ENCODE measurements at regions not wholly inside any gene's neighbourhood (a gene's known extent, or its start where the extent isn't known, plus 50 kb on each side); places are given as distances from the start of the nearest gene placed in this dataset.

DNA sequence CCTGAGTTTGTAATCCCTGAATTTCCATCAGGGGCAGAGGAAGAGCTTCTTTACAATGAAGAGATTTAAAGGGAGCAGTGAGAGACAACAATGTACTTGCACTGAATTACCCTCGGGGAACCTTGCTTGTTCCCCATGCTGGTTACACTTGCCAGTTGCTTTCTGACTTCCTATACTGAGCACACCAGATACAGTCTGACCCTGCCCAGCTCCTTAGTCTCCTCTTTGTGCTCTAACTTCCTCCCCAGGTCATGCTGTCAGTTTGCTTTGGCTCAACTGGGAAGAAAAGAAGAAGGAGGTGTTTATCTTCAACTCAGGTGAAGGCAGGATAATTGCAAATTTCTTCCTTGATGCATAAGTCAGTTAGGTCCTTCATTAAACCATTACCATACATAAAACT, 658.4 kb downstream of the NYAP2 start:
- TF ChIP-seq, protein P1, sequence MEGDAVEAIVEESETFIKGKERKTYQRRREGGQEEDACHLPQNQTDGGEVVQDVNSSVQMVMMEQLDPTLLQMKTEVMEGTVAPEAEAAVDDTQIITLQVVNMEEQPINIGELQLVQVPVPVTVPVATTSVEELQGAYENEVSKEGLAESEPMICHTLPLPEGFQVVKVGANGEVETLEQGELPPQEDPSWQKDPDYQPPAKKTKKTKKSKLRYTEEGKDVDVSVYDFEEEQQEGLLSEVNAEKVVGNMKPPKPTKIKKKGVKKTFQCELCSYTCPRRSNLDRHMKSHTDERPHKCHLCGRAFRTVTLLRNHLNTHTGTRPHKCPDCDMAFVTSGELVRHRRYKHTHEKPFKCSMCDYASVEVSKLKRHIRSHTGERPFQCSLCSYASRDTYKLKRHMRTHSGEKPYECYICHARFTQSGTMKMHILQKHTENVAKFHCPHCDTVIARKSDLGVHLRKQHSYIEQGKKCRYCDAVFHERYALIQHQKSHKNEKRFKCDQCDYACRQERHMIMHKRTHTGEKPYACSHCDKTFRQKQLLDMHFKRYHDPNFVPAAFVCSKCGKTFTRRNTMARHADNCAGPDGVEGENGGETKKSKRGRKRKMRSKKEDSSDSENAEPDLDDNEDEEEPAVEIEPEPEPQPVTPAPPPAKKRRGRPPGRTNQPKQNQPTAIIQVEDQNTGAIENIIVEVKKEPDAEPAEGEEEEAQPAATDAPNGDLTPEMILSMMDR (IDR thresholded peaks at IDR 0.05), result no peak
- no peak for TF ChIP-seq POLR2A (IDR thresholded peaks at IDR 0.05; ENCODE audit: low read depth)

Measured in esophagus muscularis mucosa (tissue), 3 donors.